HG02970 (cell line): ENCODE measurements at regions not wholly inside any gene's neighbourhood (a gene's known extent, or its start where the extent isn't known, plus 50 kb on each side); places are given as distances from the start of the nearest gene placed in this dataset.

Source experiments
- ATAC-seq: cut with Tn5 transposase; IDR thresholded peaks from one replicate; pipeline ENCODE4 v1.9.1; 2021; ENCODE audit warnings: mild to moderate bottlenecking, moderate library complexity, moderate number of reproducible peaks; ENCODE audit not compliant: unreplicated experiment, low FRiP score

DNA sequence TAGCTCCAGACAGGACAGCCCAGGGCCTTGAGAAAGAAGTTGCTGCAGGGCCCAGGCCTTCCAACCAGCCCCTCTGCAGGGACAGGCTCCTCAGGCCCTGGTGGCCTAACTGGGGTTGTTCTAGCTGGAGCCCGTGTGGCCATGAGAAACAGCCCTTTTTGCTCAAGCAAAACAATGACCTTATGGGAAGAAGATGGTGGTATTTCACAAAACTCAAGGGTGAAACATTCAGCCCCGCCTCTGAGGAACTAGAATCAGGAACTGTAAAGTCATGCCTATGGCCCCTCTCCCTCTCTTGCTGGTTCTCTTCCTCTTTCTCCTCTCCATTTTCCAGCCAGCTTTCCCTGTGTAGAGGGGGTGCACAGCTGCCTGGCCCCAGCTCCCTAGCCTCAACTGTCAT lies 273.3 kb downstream of the RPLP1 start:
- no peak for ATAC-seq

DNA sequence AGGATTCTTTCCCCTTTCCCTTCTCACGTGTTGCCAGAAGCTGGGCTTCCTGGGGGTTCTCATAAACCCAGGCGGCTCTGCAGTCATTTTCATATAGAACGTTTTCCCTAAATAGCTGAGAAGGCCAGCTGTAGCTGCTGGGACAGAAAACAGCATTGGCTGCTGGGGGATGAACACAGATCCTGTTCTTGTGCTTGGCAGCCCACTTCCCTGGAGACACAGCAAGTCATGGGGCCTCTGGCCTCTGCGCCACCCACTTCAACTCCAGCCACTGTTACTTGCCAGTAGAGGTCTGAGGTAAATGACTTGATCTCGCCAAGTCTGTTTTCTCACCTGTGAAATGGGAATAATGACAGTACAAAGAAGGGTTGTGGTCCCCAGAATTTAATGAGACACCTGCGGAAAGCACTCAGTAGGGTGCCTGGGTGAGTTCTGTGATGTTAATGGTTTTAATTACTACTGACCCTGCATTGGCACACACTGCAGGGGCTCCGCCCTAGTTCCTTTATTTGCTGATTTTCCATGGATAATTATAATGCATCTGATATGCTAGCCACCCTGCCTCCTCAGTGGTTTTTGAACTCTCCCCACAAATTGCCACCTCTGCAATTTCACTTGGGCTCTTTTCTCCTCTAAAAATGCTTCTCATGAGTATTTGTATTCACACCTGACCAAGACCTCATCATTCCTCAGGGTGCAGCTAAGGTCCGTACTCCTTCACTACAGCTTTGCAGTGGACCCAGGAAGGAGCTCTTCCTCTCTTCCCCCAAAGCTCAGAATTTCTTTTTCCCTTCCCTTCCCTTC lies 274.7 kb downstream of the RPLP1 start:
- ATAC-seq: no peak

DNA sequence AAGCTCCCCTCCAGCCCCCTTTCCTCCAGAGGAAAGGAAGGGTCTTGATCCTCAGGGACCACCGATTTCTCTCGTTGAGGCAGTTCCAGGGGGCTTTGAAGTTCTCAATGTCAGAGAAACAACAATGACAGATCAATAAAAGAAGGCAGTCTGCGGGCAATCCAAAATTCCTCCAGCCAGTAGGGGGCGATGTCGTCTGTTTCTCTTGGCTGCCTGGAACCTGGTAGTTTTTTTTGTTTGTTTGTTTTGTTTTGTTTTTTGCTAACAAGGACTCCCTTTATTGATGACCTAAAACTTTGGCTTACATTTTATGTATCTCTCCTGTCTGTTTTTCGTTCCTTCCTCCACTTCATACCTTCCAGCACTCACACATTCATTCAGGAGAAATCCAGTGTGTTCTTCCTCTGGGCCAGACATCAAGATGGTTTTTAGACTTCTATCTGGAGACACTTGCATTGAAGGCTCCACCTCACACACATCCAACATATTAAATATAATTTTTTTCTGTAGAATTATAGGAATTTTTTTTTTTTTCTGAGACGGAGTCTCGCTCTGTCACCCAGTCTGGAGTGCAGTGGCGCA lies 276.6 kb downstream of the RPLP1 start:
- ATAC-seq: no peak

DNA sequence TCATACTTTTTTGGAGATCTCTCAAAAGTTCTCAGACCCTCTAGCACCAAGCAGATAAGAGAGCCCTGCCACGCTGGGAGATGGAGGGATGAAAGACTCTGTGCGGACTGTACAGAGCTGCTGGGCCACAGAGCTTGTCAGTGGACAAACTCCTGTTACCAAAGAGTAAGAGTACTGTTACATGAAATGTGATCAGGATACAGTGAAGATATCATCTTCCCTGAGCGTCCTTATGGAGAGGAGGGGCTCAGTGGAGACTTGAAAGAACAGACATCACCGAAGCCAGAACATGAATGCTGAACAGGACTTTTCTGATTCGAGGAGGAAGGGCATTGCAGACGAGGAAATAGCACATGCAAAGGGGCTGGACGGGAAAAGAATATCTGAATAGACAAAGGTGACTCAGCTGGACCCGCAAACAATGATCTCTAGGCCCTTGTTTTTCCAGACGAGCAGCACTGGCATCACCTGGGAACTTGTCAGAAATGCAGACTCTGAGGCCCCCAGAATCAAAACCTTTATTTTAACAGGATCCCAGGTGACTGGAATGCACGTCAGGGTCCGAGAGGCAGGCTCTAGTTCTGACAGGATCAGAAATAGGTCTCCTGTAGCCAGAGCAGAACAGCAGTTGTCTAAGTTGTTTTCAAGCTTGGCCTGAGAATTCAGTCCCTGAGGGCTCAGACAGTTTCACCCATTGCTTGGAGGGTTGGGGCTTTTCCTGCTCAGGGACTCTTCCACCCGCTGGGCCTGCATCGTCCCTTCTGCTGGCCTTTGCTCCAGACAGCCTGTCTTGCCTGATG lies 277.9 kb downstream of the RPLP1 start:
- ATAC-seq: no peak

GRCh38 chr15:69731081-69731330 lies 278.4 kb downstream of the RPLP1 start:
- no peak for ATAC-seq

GRCh38 chr15:69731581-69731980 lies 279.0 kb downstream of the RPLP1 start:
- no peak for ATAC-seq

DNA sequence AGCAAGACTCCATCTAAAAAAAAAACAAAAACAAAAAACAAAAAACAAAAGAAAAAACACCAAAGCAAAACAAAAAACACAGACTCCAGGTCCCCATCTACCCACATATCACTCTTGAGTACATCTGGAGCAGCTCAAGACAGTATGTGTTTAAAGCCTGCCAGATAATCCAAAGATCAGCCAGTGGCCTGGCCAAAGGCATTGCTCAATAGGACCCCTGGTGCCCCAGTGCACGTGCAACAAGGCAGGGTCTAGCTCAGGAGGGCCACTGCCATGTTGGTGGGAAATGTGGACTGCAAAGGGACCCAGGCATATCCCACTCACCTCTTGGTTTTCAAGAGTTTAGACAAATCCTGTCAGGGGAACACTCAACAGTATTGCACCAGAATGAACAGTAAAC lies 279.5 kb downstream of the RPLP1 start:
- ATAC-seq: no peak

DNA sequence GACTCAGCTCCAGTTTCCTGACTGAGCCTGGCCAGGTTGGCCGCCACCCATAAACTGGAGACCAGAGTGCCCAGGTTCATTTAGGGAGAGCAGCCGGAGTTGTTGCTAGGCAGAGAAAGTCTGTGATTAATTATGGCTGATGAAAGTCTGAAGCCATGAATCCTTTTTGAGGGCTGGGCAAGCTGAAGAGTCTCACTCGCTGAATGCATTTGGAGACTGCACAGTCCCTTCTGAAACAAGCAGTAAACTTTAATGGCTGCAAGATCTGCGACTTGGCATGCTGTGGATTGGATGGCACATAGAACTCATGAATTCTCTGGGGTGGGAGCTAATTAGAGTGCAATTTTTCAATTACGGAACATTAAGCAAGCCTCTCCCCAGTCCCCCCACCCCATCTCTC lies 282.1 kb downstream of the RPLP1 start:
- ATAC-seq: no peak

GRCh38 chr15:69735121-69735520 lies 282.5 kb downstream of the RPLP1 start:
- ATAC-seq: no peak

GRCh38 chr15:69736161-69736560 lies 283.5 kb downstream of the RPLP1 start:
- ATAC-seq: no peak

- no peak for ATAC-seq
Observed at GRCh38 chr15:69737916-69738315, 285.3 kb downstream of the RPLP1 start.

GRCh38 chr15:69740684-69741083 lies 288.1 kb downstream of the RPLP1 start:
- ATAC-seq: no peak

DNA sequence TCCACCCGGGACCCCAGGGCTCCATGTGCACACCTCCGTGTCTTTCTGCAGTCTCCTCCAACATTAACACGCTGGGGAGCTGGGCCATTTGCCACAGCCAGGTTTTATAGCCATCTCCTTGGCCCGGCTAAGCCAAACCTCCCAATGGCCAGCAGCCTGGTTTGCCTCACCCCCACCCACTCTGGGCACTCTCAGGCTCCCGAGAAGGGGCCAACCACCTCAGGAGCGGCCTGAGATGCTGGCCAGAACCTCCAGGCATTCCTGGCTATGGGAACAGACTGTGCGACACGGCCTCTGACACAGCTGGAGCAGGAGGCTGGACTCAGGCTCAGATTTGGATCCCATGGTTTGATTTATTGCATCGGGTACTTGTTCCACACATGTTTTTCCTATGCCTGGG lies 289.7 kb downstream of the RPLP1 start:
- no peak for ATAC-seq

DNA sequence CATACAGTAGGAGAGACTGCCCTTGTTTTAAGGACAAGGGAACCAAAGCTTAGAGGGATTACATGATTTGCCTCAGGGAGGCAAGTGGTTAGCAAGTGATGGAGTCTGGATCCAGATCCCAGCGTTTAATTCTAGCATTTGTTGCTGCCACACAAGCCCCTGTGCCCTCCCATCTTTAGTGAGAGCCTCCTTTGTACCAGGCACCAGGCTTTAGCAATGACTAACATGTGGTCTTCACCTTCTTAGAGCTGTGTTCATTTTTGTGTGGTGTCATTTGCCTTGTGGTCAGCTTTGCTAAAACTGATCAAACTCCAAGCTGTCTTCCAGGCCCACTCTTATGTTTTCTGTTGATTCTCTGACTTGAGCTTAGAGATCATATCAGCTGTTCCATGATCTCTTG lies 290.5 kb downstream of the RPLP1 start:
- no peak for ATAC-seq

DNA sequence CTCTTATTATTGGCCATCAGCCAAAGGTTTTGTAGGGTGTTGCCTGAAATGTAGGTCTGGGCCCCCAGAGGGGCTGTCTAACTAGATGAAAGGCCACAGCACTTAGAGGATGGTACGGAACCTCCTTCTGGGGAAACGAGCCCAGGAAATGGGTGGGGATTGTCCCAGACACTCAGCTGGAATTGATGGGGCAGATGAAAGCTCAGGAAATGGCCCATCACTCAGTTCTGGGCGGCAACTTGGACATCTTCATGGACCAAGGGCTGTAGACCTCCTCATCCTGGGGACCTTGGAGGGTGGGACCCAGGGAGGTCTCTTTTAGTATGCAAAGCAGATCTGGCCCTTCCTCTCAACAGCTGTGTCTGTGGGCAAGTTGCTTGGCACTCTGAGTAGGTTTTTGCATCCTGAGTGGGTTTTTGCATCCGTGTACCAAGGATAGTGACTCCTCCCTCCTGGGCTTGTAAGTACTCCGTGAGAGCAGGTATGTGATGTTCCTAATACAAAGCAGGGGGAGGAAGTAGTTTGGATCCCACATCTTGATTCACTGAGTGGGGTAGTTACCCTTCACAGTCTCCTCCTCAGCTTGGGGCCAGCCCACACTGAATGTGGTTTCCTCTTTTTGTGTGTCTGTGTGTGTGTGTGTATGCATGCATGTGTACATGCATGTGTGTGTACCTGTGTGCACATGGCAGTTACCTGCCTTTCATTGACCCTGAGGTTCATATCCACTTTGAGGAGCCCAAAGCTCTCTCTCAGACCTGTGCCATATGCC lies 292.0 kb downstream of the RPLP1 start:
- ATAC-seq: no peak

- ATAC-seq: no peak
Observed at GRCh38 chr15:69747193-69747592, 294.6 kb downstream of the RPLP1 start.

- ATAC-seq: no peak
Observed at GRCh38 chr15:69748131-69748530, 295.5 kb downstream of the RPLP1 start.

- no peak for ATAC-seq
Observed at GRCh38 chr15:69748576-69749185, 296.1 kb downstream of the RPLP1 start.

GRCh38 chr15:69749274-69749673 lies 296.7 kb downstream of the RPLP1 start:
- no peak for ATAC-seq

DNA sequence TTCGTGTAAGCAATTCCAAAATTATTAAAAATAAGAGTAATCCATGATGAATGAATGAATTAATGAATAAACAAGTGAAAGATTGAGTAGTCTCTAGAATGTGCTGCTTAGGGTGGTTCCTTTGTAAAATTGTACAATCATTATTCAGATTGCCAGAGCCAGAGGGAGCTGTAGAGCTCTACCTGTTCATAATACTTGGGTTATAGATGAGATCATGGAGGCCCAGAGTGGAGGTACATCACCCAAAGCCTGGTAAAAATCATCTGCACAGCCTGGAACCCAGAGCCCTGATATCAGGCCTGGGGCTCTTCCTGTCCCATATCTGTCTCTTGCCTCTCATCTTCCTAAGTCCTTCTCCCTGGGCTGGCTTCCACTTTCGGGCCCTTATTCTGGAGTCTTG lies 297.2 kb downstream of the RPLP1 start:
- no peak for ATAC-seq

GRCh38 chr15:69750253-69750652 lies 297.6 kb downstream of the RPLP1 start:
- ATAC-seq: no peak
